GM12865 (cell line): ENCODE measurements at regions not wholly inside any gene's neighbourhood (a gene's known extent, or its start where the extent isn't known, plus 50 kb on each side); places are given as distances from the start of the nearest gene placed in this dataset.
"Not testable (repeated sequence)": the region's sequence is repeated elsewhere in the genome, so short reads cannot be mapped to it uniquely, and the experiment has no call there.

Experiments
- DNase-seq: peaks from one replicate; pipeline ENCODE4 v3.0.0; 2010; ENCODE audit warnings: low read depth
- H3K4me3 ChIP-seq: 2 replicates; pipeline ENCODE4 v1.5.1; 2011; ENCODE audit warnings: mild to moderate bottlenecking, low read depth, low read length, control low read depth
- CTCF ChIP-seq: IDR thresholded peaks from 2 replicates; pipeline ENCODE4 v1.5.1; 2011; ENCODE audit warnings: low read length, control low read depth, low read depth, inconsistent platforms; ENCODE audit not compliant: insufficient read depth; ENCODE audit errors: missing control alignments

GRCh38 chr6:22194188-22194921, 102.5 kb downstream of the PRL start:
- no peak for TF ChIP-seq CTCF
- no peak overlapping the region for H3K4me3 ChIP-seq
- peak; percentile 43 for DNase-seq

DNA sequence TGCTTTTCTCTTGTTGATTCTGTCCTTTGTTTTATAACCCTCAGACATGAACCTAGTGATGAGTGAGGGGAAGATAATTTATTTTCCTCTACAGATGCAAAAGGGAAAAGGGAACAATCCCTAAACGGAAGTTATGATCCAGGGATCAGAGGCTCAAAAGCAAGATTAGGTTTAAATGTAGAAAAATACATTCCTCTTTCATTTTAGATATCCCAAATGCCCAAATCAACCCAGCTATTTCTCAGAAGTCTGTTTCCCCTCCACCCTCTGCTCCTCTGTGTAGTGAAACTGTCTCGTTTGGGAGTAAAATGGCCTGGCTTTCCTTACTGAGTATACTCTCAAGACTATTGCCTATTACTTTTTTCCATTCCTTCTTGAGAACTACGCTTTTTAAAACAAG, 97.1 kb downstream of the PRL start:
- H3K4me3 ChIP-seq = no peak overlapping the region
- no peak for DNase-seq
- no peak for TF ChIP-seq CTCF

- no peak for DNase-seq
- H3K4me3 ChIP-seq = no peak overlapping the region
- no peak for TF ChIP-seq CTCF
Observed at GRCh38 chr6:22204153-22204552, 92.7 kb downstream of the PRL start.

DNA sequence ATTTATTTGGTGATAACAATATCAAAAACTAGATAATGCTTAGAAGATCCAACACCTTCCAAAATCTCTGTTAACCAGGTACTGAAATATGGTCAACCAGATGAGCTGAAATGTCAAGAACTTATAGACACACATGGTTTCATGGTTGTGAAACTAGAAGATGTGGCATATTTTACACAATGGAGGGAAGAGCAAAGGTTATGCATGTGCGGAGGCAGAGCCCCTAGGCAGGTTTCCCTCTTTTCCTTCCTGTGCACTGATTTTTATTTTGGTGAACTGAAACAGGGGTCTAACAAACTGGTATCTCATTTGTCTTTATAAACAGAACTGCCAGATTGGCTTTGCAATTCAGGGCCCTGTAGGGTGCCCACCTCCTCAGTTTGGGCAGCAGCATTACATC, 91.6 kb downstream of the PRL start:
- no peak for TF ChIP-seq CTCF
- no peak for DNase-seq
- H3K4me3 ChIP-seq = no peak overlapping the region

DNA sequence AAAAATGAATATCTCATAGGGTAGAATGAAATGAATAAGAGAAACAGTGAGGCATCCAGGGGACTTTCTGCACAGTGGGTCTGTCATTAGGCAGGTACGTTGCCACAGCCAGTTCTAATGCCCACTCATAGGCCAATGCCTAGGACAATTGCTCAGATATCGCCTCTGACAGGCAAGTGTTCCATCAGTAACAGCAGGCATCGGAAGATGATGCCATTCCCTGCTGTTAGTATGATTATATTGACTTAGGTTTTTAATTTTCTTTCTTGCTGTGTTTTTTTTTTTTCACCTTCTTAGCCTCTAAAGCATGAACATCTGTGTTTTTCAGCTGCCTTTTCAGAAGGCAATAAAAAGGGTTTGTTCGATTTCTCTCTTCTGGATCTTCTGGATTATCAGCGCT, 90.7 kb downstream of the PRL start:
- TF ChIP-seq CTCF = no peak
- no peak overlapping the region for H3K4me3 ChIP-seq

DNA sequence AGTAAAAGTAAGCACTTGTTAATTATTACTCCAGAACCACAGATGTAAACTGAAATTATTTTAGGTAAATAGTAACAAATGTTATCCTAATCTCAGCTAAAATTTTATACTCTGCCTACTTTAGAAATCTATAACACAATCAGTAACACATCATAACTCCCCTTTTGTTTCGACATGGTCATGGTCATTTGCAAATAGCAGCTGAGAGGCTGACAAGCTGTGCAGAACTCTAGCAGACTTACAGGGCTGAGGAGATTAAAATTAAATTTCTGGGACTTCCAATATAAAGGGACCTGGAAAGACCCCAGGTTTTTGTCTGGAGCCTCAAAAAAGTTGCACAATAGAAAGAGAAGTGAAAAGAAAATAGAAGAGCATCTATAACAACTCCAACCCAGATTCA, 88.8 kb downstream of the PRL start:
- DNase-seq = no peak
- no peak for TF ChIP-seq CTCF
- H3K4me3 ChIP-seq = no peak overlapping the region

More for the DNA sequence above, 90.7 kb downstream of the PRL start:
- no peak for DNase-seq

DNA sequence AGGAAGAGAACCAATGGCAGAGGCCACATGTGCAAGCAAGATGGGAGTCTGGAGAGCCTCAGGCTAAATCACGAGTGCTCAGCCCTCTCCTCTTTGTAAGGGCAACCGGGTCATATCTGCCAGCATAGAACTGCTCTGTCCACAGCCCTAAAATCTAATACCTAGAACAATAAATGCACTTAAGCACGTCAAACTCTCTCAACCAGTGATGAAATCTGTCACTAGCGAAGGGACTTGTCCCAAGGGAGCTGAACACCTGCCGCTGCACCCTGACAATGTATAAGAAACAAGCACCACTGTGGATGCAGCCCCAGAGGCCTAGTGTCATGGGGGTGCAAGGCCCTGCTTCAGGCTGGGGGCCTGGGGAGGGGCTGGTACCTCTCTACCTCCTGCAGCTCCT, 82.5 kb downstream of the PRL start:
- no peak for DNase-seq
- H3K4me3 ChIP-seq = no peak overlapping the region
- no peak for TF ChIP-seq CTCF

DNA sequence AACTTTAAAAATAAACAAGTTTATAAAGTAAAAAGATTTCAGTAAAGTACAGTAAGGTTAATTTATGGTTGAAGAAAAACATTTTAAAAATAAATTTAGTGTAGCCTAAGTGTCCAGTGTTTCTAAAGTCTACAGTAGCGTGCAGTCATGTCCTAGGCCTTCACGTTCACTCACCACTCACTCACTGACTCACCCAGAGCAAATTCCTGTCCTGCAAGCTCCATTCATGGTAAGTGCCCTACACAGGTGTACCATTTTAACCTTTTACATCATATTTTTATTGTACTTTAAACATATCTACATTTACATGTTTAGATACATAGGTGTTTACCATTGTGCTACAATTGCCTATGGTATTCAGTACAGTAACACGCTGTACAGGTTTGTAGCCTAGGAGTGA, 81.4 kb downstream of the PRL start:
- not testable (repeated sequence) for DNase-seq, H3K4me3 ChIP-seq
